ENCODE measurements at regions not wholly inside any gene's neighbourhood (a gene's known extent, or its start where the extent isn't known, plus 50 kb on each side); places are given as distances from the start of the nearest gene placed in this dataset.

GRCh38 chr14:25101276-25101675 lies 51.3 kb upstream of the STXBP6 start:
- no peak for DNase-seq (ENCODE audit: low read depth)

Measured in RPMI7951 (cell line).